ENCODE measurements at regions not wholly inside any gene's neighbourhood (a gene's known extent, or its start where the extent isn't known, plus 50 kb on each side); places are given as distances from the start of the nearest gene placed in this dataset.
A peak's percentile ranks its signal among the peaks of the same experiment; 100 is the strongest.

- Histone ChIP-seq H3K9me3 (replicated peaks in 1 of 2; ENCODE audit: control insufficient read depth in 2 of 2, insufficient read depth in 1 of 2, low read depth in 1 of 2, low read length in 2 of 2) (no peaks in the 10 kb centered on the region), H2BK15ac (ENCODE audit: low read length) (no peak overlapping the region), H2BK12ac (ENCODE audit: low read length) (no peak overlapping the region), H3K79me1 (ENCODE audit: low read depth, low read length) (no peaks in the 10 kb centered on the region), H2BK120ac (ENCODE audit: low read depth, low read length) (no peak overlapping the region), H3K36me3 (replicated peaks in 1 of 2; ENCODE audit: control insufficient read depth in 2 of 2, insufficient read depth in 2 of 2, low read length in 2 of 2) (no peaks in the 10 kb centered on the region), H2BK5ac (ENCODE audit: low read length) (no peak overlapping the region), H4K8ac (ENCODE audit: low read depth, low read length) (no peak overlapping the region), H2AK5ac (ENCODE audit: low read depth, low read length) (peak overlapping the region; percentile 2), H3K4me3 (ENCODE audit: low read length in 2 of 2) (peak overlapping the region in 1 of 2 donors; percentile 52), H3K4ac (ENCODE audit: low read length) (no peak overlapping the region), H3K27ac (replicated peaks; ENCODE audit: low read length) (no peak overlapping the region), H3K18ac (ENCODE audit: low read length) (peak overlapping the region; percentile 77), H4K91ac (ENCODE audit: low read depth, low read length, poor library complexity) (no peak overlapping the region), H3K9ac (ENCODE audit: low read depth, low read length, poor library complexity) (no peak overlapping the region), H3K23ac (ENCODE audit: low read depth, low read length, poor library complexity) (peak overlapping the region; percentile 20), H3K4me1 (ENCODE audit: control insufficient read depth in 2 of 2, insufficient read depth in 1 of 2, low read depth in 1 of 2, low read length in 2 of 2) (no peaks in the 10 kb centered on the region), H3K14ac (ENCODE audit: low read length) (peak overlapping the region; percentile 67), H3K27me3 (ENCODE audit: control insufficient read depth in 3 of 3, insufficient read depth in 3 of 3, low read depth in 1 of 3, low read length in 3 of 3) (no peaks in the 10 kb centered on the region), H2AFZ (ENCODE audit: low read length) (no peak overlapping the region), H3K4me2 (ENCODE audit: insufficient read depth, low read length, poor library complexity, severe bottlenecking) (no peak overlapping the region)
- no peak for DNase-seq (ENCODE audit: low spot score)
Observed at GRCh38 chr5:119928974-119929373, 299.6 kb downstream of the FAM170A start.

GRCh38 chr5:119930490-119930889, 301.1 kb downstream of the FAM170A start:
- no CpG with 5 or more reads among the region's 4 CpGs for WGBS, 2 donors (ENCODE audit: extremely low coverage in 2 of 2, insufficient read length in 2 of 2, insufficient replicate concordance in 1 of 2)

GRCh38 chr5:119943148-119943547, 313.8 kb downstream of the FAM170A start:
- no peak overlapping the region for H2AK5ac ChIP-seq (ENCODE audit: low read depth, low read length)
- no peak overlapping the region for H4K91ac ChIP-seq (ENCODE audit: low read depth, low read length, poor library complexity)
- no peaks in the 10 kb centered on the region for H3K9me3 ChIP-seq (replicated peaks in 1 of 2; ENCODE audit: control insufficient read depth in 2 of 2, insufficient read depth in 1 of 2, low read depth in 1 of 2, low read length in 2 of 2)
- H3K79me1 ChIP-seq (ENCODE audit: low read depth, low read length): no peaks in the 10 kb centered on the region
- H3K14ac ChIP-seq (ENCODE audit: low read length): no peak overlapping the region
- WGBS, 2 donors (ENCODE audit: extremely low coverage in 2 of 2, insufficient read length in 2 of 2, insufficient replicate concordance in 1 of 2): no CpG with 5 or more reads among the region's 2 CpGs
- no peak overlapping the region for H4K8ac ChIP-seq (ENCODE audit: low read depth, low read length)
- no peak overlapping the region for H2BK120ac ChIP-seq (ENCODE audit: low read depth, low read length)
- no peak overlapping the region for H3K23ac ChIP-seq (ENCODE audit: low read depth, low read length, poor library complexity)
- H2BK5ac ChIP-seq (ENCODE audit: low read length): no peak overlapping the region
- no peak overlapping the region for H3K4ac ChIP-seq (ENCODE audit: low read length)
- H3K9ac ChIP-seq (ENCODE audit: low read depth, low read length, poor library complexity): no peak overlapping the region
- no peaks in the 10 kb centered on the region for H3K27me3 ChIP-seq (ENCODE audit: control insufficient read depth in 3 of 3, insufficient read depth in 3 of 3, low read depth in 1 of 3, low read length in 3 of 3)
- H2BK12ac ChIP-seq (ENCODE audit: low read length): no peak overlapping the region
- H3K4me2 ChIP-seq (ENCODE audit: insufficient read depth, low read length, poor library complexity, severe bottlenecking): no peak overlapping the region
- no peak for DNase-seq (ENCODE audit: low spot score)
- H3K27ac ChIP-seq (replicated peaks; ENCODE audit: low read length): no peak overlapping the region
- H3K18ac ChIP-seq (ENCODE audit: low read length): no peak overlapping the region
- no peaks in the 10 kb centered on the region for H3K4me1 ChIP-seq (ENCODE audit: control insufficient read depth in 2 of 2, insufficient read depth in 1 of 2, low read depth in 1 of 2, low read length in 2 of 2)
- H2AFZ ChIP-seq (ENCODE audit: low read length): no peak overlapping the region
- H3K4me3 ChIP-seq (ENCODE audit: low read length in 2 of 2): no peak overlapping the region
- H2BK15ac ChIP-seq (ENCODE audit: low read length): no peak overlapping the region
- no peaks in the 10 kb centered on the region for H3K36me3 ChIP-seq (replicated peaks in 1 of 2; ENCODE audit: control insufficient read depth in 2 of 2, insufficient read depth in 2 of 2, low read length in 2 of 2)

More at GRCh38 chr5:119930490-119930889, 301.1 kb downstream of the FAM170A start:
- no peak for DNase-seq (ENCODE audit: low spot score)
- Histone ChIP-seq H3K4me2 (ENCODE audit: insufficient read depth, low read length, poor library complexity, severe bottlenecking) (no peak overlapping the region), H3K23ac (ENCODE audit: low read depth, low read length, poor library complexity) (no peak overlapping the region), H3K4ac (ENCODE audit: low read length) (no peak overlapping the region), H3K36me3 (replicated peaks in 1 of 2; ENCODE audit: control insufficient read depth in 2 of 2, insufficient read depth in 2 of 2, low read length in 2 of 2) (no peaks in the 10 kb centered on the region), H2BK120ac (ENCODE audit: low read depth, low read length) (no peak overlapping the region), H2BK12ac (ENCODE audit: low read length) (no peak overlapping the region), H3K79me1 (ENCODE audit: low read depth, low read length) (no peaks in the 10 kb centered on the region), H2BK5ac (ENCODE audit: low read length) (no peak overlapping the region), H3K4me1 (ENCODE audit: control insufficient read depth in 2 of 2, insufficient read depth in 1 of 2, low read depth in 1 of 2, low read length in 2 of 2) (no peaks in the 10 kb centered on the region), H3K27me3 (ENCODE audit: control insufficient read depth in 3 of 3, insufficient read depth in 3 of 3, low read depth in 1 of 3, low read length in 3 of 3) (no peaks in the 10 kb centered on the region), H3K9me3 (replicated peaks in 1 of 2; ENCODE audit: control insufficient read depth in 2 of 2, insufficient read depth in 1 of 2, low read depth in 1 of 2, low read length in 2 of 2) (no peaks in the 10 kb centered on the region), H4K91ac (ENCODE audit: low read depth, low read length, poor library complexity) (no peak overlapping the region), H2AFZ (ENCODE audit: low read length) (no peak overlapping the region), H3K4me3 (ENCODE audit: low read length in 2 of 2) (no peak overlapping the region), H4K8ac (ENCODE audit: low read depth, low read length) (no peak overlapping the region), H2AK5ac (ENCODE audit: low read depth, low read length) (no peak overlapping the region), H3K14ac (ENCODE audit: low read length) (no peak overlapping the region), H3K9ac (ENCODE audit: low read depth, low read length, poor library complexity) (no peak overlapping the region), H2BK15ac (ENCODE audit: low read length) (no peak overlapping the region), H3K27ac (replicated peaks; ENCODE audit: low read length) (no peak overlapping the region), H3K18ac (ENCODE audit: low read length) (no peak overlapping the region)

- Histone ChIP-seq H3K79me1 (ENCODE audit: low read depth, low read length) (no peaks in the 10 kb centered on the region), H2BK5ac (ENCODE audit: low read length) (no peak overlapping the region), H2AK5ac (ENCODE audit: low read depth, low read length) (no peak overlapping the region), H3K14ac (ENCODE audit: low read length) (no peak overlapping the region), H2BK12ac (ENCODE audit: low read length) (no peak overlapping the region), H3K4me2 (ENCODE audit: insufficient read depth, low read length, poor library complexity, severe bottlenecking) (no peak overlapping the region), H3K27ac (replicated peaks; ENCODE audit: low read length) (no peak overlapping the region), H3K18ac (ENCODE audit: low read length) (no peak overlapping the region), H3K23ac (ENCODE audit: low read depth, low read length, poor library complexity) (no peak overlapping the region), H4K91ac (ENCODE audit: low read depth, low read length, poor library complexity) (no peak overlapping the region), H3K36me3 (replicated peaks in 1 of 2; ENCODE audit: control insufficient read depth in 2 of 2, insufficient read depth in 2 of 2, low read length in 2 of 2) (no peaks in the 10 kb centered on the region), H3K4me1 (ENCODE audit: control insufficient read depth in 2 of 2, insufficient read depth in 1 of 2, low read depth in 1 of 2, low read length in 2 of 2) (no peaks in the 10 kb centered on the region), H2BK15ac (ENCODE audit: low read length) (no peak overlapping the region), H4K8ac (ENCODE audit: low read depth, low read length) (no peak overlapping the region), H3K9me3 (replicated peaks in 1 of 2; ENCODE audit: control insufficient read depth in 2 of 2, insufficient read depth in 1 of 2, low read depth in 1 of 2, low read length in 2 of 2) (no peaks in the 10 kb centered on the region), H3K9ac (ENCODE audit: low read depth, low read length, poor library complexity) (no peak overlapping the region), H3K4me3 (ENCODE audit: low read length in 2 of 2) (no peak overlapping the region), H2AFZ (ENCODE audit: low read length) (no peak overlapping the region), H2BK120ac (ENCODE audit: low read depth, low read length) (no peak overlapping the region), H3K27me3 (ENCODE audit: control insufficient read depth in 3 of 3, insufficient read depth in 3 of 3, low read depth in 1 of 3, low read length in 3 of 3) (no peaks in the 10 kb centered on the region), H3K4ac (ENCODE audit: low read length) (no peak overlapping the region)
- no peak for DNase-seq (ENCODE audit: low spot score)
Observed at GRCh38 chr5:119945691-119946090, 316.3 kb downstream of the FAM170A start.

All from neuronal stem cell (in vitro differentiated cells).